ENCODE measurements at regions not wholly inside any gene's neighbourhood (a gene's known extent, or its start where the extent isn't known, plus 50 kb on each side); places are given as distances from the start of the nearest gene placed in this dataset.

DNA sequence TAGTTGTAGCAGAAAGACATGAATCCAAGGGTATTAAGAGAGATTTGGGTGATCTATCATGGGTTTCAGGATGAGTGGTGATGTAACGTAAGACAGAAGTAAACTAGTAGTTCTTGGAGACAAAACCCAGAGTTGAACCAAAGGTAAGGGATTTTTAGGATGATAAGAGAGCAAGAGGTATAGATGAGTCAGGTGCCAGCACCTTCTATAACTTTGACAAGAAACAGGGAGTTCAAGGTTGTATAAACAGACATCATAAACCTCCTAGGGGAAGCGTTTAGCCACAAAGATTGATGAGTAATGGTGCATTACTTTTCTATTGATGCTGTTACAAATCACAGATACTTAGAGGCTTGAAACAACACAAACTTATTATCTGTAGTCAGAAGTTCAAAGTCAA lies 447.3 kb upstream of the ARHGEF26 start:
- DNase-seq: no peak

DNA sequence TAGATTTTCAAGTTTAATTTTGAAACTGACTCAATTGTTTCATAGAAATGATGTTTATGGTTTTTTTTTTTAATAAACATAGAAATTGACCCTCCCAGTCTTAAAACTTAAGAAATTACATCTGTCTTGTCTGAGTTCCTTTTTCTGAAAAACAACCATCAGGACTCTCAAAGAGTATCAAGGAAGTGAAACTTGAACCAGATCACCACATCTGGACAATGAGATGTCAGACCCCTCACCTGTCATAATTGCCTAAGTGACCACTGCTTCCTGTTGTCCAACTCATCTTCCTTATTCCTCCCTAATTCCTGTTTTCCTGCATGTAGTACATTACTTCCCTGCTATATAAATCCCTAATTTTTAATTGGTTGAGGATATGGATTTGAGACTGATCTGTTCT lies 441.5 kb upstream of the ARHGEF26 start:
- no peak for DNase-seq

DNA sequence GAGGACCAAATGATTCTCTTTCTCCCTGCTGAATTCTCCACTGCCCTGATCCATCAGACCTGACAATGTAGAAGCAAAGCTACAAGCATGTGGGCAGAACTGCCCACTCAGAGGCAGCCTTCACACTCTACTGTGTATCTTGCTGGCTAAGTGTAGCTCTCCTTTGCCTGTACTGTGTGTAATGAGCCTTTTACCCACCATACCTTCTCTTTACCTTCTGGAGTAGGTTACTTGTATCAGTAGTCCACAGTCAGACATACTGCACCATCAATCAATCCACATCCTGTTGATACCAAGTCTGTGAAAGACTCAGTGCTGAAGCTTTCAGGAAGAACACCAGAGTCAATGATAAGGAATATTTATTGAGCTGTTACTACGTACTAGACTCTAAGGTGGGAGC lies 440.7 kb upstream of the ARHGEF26 start:
- no peak for DNase-seq

DNA sequence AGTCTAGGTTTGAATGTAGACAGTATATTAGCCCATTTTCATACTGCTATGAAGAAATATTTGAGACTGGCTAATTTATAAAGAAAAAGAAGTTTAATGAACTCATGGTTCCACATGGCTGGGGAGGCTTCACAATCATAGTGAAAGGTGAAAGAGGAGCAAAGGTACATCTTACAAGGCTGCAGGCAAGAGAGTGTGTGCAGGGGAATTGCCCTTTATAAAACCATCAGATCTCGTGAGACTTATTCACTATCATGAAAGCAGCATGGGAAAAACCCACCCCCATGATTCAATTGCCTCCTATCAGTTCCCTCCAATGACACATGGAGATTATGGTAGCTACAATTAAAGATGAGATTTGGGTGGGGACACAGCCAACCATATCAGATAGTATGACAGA lies 440.1 kb upstream of the ARHGEF26 start:
- no peak for DNase-seq

DNA sequence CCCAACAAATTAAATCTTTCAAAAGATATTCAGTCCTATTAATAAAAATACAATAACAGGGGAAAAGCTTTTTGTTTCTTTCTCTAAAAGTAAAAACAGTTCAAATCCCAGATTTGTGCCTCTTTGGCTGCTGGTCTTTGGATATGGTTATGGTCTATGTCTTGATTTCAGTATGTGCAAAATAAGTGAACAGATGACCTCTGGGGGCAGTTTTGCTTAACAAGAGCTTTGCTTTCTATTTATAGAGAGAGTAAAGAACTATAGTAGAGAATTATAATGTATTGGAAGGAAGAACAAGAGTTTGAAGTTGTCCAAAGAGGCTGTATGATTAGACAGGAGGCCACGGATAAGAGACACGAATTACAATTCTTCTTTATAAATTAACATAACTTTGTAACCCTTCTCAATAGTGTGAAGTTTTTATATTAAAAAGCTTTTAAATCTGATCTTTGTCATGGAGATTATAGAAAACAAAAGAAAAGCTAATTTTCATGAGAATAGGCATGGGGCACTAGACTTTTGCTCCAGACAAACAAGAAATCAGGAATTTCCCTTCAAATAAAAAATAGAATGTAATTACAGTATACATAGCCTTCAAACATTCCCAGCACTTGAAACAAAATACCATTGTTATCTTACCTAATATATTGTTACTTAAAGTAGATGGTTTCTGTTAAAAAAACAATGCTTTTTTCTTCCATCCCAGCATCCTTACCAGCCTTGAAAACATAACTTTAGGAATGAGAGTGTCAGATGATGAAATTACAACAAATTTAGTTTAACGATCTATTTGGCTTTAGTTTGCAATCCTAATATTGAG lies 432.7 kb upstream of the ARHGEF26 start:
- no peak for DNase-seq

DNA sequence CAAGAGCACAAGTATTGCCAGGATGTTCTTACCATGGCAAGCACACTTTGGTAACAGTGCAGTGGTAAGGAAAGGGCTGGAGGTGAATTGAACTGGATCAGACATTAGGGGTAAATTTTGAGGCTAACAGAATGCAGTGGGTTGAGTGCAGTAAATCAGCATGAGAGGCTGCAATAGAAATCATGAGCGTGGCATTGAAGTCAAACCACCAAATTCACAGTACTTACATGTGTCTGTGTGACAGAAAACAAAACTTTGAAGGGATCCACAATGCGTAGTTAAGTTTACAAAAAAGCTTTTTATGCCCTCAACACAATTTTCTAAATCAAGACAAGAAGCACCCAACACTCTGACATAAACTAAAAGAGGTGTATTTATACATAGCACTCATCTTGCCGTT lies 428.0 kb upstream of the ARHGEF26 start:
- DNase-seq: no peak

DNA sequence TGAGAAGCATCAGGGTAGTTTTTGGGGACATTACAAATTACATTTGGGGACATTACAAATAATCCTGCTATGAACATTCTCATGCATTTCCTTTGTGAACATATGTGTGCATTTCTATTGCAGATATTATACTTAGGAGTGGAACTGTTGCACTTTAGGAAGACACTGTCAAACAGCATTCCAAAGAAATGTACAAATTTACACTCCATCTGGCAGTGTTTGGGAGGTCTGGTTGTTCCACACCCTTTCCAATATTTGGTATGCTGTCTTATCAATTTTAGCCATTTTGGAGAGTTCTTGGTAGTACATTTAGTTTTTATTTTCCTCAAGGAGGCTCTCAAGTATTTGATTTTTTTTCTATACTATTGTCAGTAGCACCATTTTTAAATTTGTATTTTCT lies 419.1 kb upstream of the ARHGEF26 start:
- no peak for DNase-seq

DNA sequence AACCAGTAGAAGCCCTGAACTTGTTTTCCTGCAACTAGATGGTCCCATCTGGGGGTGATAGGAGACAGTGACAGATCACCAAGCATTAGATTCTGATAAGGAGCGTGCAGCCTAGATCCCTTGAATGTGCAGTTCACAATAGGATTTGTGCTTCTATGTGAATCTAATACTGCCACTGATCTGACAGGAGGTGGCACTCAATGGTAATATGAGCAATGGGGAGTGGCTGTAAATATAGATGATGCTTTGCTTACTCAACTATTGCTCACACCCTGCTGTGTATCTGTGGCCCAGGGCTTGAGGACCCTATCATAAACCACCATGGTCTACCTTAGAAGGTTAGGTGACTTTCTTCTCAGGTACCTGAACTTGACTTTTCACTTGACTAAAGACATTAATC lies 417.1 kb upstream of the ARHGEF26 start:
- no peak for DNase-seq

DNA sequence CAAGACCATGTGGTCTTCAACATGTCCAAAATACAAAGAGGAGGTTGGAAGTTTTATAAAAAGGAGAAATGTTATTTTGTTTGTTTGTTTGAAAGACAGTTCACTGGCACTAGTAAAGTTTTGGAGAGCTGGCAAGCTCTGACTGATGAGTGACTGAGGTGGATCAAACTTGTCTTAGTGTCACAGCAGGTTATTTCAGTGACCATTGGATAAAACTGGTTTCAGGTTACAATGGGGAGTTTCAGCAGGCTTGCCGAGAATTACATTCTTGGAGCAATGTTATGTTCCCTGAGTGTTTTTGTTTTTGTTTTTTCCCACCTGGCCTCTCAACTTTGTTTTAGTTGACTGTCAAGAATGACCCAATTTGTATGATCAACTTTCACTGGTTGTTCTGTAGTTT lies 414.5 kb upstream of the ARHGEF26 start:
- DNase-seq: no peak

DNA sequence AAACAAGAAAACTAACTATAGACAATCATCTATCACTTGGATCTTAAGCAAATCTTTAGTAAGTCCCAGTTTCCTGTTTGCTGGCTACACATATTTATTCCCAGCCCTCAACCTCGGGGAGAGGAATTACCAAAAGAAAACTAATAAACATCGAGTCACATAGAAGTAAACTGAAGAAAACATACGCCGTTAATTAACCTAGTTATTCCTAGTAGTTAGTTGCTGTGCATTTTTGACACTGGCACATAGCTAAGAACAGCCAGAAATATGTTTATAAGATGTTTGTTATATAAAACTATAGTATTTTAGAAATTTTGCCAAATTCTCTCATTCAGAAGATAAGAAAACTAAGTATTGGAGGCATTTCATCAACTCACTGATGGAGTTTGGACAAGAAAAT lies 407.2 kb upstream of the ARHGEF26 start:
- DNase-seq: no peak

DNA sequence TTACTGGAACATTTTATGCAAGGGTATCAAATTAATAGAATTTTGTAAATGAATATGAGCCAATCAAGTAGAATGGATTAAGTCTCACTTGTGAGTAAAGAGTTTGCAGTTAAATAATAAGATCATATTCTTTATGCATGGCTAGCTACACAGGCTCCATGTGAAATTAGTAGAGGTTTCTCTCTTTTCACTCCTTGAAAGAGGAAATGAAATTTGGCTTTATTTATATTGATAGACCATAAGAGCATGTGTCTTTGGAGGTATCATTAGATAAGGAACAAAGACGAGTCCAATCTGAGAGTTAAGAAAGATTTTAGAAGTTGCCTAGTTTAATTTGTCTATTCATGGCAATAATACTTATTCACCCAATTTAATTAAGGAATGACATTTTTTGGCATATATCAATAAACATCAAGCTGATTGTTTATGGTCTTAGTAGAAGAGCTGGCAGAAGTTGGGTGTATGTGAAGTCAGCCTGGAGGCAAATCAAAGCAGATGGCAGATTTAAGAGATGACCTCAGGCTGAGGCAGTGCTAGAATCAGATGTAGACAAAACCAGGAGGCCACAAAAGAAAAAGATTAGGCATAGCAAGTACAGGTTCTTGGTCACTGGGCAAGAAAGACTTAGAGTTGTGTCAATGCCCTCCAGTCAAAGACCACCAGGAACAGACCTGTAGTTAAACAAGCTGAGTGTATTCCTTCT lies 406.5 kb upstream of the ARHGEF26 start:
- no peak for DNase-seq

DNA sequence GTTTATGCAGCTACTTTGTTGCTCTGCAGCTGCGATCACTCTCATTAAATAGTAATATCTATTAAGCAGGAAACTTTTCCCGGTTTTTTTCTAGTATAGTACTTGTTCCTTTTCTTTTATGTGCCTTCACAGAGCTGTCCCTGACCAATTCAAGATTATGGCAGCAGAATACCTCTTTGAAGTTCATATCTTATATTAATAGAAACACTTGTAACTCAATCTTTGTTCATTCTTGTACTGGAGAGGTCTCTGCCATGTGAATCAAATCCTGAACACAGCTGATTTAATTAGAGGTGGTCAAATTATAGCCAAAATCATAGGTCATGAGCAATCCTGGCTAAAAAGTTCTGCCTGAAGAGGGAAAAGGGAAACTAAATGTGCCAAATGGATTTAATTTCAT lies 399.0 kb upstream of the ARHGEF26 start:
- no peak for DNase-seq

DNA sequence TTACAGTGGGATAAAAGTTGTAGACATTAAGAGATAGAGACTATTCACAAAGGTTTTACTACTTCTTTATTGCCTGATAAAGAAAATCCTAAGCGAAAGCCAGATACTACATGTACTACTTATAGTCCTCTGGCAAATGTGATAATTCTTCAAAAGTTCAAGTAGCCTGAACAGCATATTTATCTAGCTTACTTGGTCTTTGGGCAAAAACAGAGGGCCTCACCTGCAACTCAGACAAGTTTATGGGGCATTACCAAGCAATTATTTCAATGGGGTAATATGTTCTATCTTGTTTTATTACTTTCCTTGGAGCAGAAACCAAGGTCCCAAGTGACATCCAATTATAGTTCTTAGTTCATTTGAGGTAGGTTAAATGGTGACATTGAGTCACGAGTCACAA lies 390.1 kb upstream of the ARHGEF26 start:
- DNase-seq: no peak

DNA sequence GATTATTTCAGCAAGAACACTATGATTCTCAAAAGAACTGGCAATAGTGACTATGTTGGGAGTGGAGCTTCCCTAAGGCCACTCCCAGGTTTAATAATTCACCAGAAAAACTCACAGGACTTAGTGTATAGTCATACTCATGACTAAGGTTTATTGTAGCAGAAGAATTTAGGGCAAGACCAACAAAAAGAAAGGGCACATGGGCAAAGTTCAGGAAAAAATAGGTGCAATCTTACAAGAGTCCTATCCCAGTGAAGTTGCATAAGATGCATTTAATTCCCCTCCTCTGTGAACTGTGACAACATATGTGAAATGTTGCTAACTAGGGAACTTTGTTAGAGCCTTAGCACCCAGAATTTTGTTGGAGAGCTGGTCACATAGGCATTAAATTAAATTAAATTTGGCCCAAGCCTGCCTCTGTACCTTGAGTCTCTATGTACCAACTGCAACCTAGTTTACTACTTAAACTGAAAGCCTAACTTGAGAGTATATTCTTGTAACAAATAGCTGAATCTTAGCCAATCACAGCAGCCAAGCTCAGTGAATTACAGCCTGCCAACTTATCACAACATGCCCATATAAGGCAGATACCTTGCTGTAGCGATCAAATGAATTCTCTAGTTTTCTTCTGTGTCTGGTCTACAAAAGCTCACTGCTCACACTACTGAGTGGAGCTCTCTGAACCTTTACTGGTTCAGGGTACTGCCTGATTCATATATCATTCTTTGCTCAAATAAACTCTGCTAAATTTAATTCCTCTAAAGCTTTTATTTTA lies 386.2 kb upstream of the ARHGEF26 start:
- no peak for DNase-seq

DNA sequence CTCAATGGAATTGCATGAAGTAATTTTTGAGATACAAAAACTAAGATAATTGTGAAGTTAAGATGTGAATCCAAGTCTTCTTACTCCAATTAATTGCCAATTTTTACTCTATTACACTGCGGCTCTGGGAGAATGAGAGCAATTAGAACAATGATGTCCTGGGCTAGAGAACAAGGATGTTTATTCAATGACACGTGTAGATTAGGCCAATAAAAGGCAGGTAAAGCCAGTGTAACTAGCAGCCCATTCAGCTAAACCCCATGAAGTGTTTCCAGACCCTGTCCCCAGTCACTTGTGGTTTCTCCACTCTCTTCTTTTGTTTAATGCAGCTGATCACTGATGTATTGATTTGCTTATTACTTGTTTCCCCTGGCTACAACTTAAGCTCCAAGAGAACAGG lies 381.1 kb upstream of the ARHGEF26 start:
- no peak for DNase-seq

DNA sequence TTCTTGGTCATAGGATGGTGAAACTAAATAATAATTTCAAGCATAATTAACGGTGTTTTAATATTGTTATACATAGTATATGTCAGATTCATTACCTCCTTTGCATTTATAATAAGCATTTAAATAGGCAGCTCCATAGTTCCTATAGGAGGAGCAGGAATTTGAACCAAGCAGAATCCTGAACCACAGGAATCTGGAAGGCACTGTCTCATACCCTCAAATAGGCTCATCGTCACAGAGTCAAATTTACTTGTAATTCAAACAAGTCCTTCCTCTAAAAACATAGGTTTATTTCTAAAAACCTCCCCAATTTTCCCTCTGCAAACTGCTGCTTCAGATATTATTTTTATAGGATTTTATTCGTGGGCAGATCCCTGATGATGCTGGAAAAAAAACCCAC lies 376.3 kb upstream of the ARHGEF26 start:
- no peak for DNase-seq

DNA sequence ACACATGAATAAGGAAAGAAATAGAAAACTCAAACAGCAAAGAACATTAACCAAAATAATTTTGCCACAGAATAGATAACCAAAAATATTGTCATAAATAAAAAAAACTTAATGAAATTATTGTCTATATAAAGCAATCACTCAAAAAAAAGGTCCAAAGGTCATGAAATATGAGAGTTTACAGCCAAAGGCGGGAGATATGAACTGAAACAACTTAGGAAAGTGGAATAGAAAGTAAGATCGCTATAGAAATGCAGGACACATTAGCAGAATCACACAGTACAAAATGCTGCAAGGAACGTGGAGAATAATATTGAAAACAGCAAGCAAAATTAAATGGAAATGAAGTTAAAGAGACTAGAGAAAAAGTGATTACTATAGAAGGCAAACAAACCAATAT lies 375.0 kb upstream of the ARHGEF26 start:
- DNase-seq: no peak

DNA sequence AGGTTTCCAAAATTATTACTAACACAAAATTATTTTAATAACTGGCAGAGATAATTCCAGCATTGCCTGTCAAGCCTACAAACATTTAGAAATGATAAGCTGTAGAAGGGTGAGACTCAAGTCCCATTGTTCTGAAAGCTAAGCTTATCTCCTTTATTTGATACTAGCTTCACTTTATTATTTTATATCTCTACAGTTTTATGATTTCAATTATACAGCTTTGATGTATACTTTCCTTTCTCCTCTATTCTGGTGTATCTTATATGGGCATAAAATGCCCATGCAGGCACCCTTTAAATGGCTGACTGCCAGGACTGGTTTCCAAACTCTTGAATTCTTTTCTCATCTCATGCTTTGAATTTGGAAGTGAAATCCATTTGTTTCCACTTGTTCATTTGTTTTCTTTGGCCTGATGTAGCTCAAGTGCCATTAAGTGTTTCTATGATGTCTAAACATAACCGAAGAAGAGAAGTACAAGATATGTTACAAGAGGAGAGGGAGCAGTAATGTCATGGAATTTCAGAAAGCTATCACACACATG lies 372.1 kb upstream of the ARHGEF26 start:
- no peak for DNase-seq

DNA sequence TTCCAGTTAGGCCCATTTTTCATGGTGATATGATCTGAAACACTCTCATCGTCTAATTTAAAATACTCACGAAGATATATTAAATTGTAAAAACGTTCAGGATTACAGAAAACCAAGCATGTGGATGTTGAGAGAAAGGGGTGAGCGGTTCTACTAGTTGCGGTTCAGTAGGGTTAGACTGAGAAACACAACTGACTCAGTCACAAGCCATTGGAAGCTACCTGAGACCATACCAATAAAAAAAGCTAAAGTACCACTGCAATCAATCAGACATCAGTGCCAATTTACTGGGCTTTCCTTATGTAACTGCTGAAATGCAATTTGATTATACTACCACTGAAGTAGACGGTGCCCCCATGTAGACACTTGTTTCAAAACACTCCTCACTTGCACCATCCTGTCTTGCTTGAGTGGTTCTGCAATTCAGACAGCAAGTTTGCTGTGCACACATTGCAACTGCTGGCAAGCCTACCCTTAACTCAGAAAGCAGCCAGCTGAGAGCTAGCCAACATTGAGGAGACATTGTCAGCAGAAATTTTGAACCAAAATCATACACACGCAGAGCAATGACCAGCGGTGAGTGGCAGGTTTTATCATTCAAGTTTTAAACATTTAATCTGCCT lies 368.7 kb upstream of the ARHGEF26 start:
- no peak for DNase-seq

DNA sequence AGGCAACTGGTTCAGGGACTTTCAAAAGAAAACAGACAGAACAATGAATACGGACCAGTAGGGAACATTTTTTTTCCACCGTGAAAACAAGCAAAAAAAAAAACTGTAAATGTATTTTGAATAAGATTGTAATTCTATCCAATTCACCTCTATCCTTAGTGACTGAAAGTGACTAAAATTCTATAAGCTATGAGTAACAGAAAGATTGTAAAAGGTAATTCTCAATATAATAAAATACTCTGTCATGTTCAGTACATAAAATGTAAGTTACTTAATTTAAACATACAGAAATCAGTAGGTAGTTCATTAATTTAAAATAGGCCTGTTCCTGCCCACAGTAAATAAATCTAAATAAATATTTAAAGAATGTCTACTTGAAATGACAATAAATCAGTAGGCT lies 368.2 kb upstream of the ARHGEF26 start:
- no peak for DNase-seq

DNA sequence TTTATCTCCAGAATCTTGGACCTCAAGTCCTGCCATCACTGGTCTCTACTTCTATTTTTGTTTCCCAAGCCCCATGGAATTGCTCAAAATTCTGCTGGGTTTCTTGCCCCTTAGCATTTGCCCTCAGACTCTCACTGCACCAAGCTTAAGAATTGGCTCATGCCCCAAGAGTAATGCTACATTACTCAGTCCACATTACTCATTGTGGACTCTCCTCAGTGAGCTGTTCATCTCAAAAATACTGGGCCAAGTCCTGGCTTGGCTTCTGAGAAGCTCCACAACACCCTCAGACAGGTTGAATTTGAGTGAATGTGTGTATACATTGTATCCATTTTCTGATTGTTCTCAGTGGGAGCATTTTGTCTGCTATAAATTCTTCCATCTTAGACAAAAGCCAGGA lies 364.4 kb upstream of the ARHGEF26 start:
- DNase-seq: no peak

DNA sequence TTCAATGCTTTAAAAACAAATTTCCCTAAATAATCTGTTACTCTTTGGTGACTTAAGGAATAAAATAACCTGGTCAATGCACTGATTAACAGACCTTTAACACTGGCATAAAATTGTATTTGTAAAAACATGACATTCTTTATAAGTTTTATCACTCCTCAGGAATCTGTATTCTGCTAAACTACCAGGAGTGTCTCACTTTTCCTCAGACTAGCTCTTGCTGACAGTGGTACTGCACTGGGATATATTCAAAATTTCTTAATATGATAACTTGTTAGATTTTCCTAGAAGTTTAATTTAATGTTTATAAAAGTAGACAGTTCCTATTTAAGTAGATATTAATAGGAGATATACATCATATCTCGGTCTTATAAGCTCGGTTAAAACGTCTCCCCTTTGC lies 363.4 kb upstream of the ARHGEF26 start:
- no peak for DNase-seq

DNA sequence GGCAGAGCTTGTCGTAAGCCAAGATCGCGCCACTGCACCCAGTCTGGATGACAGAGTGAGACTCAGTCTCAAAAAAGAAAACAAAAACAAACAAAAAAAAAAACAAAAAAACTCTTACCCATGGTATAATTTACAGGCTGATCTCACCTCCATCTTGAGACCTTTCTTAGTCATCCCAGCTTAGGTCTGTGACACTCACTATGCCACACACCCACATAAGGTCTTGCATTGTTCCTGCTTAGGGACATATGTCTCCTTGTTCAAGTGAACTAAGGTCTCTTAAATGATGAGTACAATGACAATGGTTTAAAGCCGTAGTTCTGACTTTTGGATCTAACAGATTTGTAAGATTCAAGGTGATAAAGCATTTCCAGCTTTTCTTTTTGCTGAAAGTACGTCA lies 360.2 kb upstream of the ARHGEF26 start:
- no peak for DNase-seq
